KMS-11 (cell line): ENCODE measurements at regions not wholly inside any gene's neighbourhood (a gene's known extent, or its start where the extent isn't known, plus 50 kb on each side); places are given as distances from the start of the nearest gene placed in this dataset.

ENCODE experiments used
- H2AFZ ChIP-seq: fragments of 200-600 bp; sonication (generic); 2 replicates; pipeline ENCODE4 v1.6.1; 2016; ENCODE audit warnings: antibody characterized with exemption, mixed run types, low read depth
- H3K27ac ChIP-seq: fragments of 200-600 bp; sonication (generic); 2 replicates; pipeline ENCODE4 v1.6.1; 2016; ENCODE audit warnings: mild to moderate bottlenecking, mixed run types
- H3K27me3 ChIP-seq: fragments of 200-600 bp; sonication (generic); 2 replicates; pipeline ENCODE4 v1.6.1; 2017; ENCODE audit warnings: mild to moderate bottlenecking, low read depth, mixed run types, moderate library complexity; ENCODE audit not compliant: insufficient read depth
- H3K36me3 ChIP-seq: fragments of 200-600 bp; sonication (generic); 2 replicates; pipeline ENCODE4 v1.6.1; 2017; ENCODE audit warnings: mild to moderate bottlenecking, mixed run types; ENCODE audit not compliant: insufficient read depth
- H3K4me1 ChIP-seq: fragments of 200-600 bp; sonication (generic); 2 replicates; pipeline ENCODE4 v1.6.1; 2016; ENCODE audit warnings: mild to moderate bottlenecking, low read depth, mixed run types; ENCODE audit not compliant: poor library complexity, severe bottlenecking
- H3K4me2 ChIP-seq: fragments of 200-600 bp; sonication (generic); 2 replicates; pipeline ENCODE4 v1.7.0; 2016; ENCODE audit warnings: mild to moderate bottlenecking, mixed run types
- H3K4me3 ChIP-seq: fragments of 200-600 bp; sonication (generic); IDR thresholded peaks from 2 replicates; pipeline ENCODE4 v1.6.1; 2017; ENCODE audit warnings: low read depth, low read length, mixed read lengths; ENCODE audit not compliant: insufficient read depth
- H3K79me2 ChIP-seq: fragments of 200-600 bp; sonication (generic); 2 replicates; pipeline ENCODE4 v1.6.1; 2016; ENCODE audit warnings: low read depth, mixed run types; ENCODE audit not compliant: insufficient read depth
- H3K9ac ChIP-seq: fragments of 200-600 bp; sonication (generic); 2 replicates; pipeline ENCODE4 v1.6.1; 2016; ENCODE audit warnings: mild to moderate bottlenecking, mixed run types
- H4K20me1 ChIP-seq: fragments of 200-600 bp; sonication (generic); 2 replicates; pipeline ENCODE4 v1.6.1; 2016; ENCODE audit warnings: mild to moderate bottlenecking, mixed run types; ENCODE audit not compliant: insufficient read depth
- CTCF ChIP-seq: fragments of 200-600 bp; sonication (generic); conservative IDR thresholded peaks from 2 replicates; pipeline ENCODE4 v1.6.1; 2017; ENCODE audit warnings: low read depth, mild to moderate bottlenecking, antibody characterized with exemption, low read length, moderate library complexity, mixed read lengths

DNA sequence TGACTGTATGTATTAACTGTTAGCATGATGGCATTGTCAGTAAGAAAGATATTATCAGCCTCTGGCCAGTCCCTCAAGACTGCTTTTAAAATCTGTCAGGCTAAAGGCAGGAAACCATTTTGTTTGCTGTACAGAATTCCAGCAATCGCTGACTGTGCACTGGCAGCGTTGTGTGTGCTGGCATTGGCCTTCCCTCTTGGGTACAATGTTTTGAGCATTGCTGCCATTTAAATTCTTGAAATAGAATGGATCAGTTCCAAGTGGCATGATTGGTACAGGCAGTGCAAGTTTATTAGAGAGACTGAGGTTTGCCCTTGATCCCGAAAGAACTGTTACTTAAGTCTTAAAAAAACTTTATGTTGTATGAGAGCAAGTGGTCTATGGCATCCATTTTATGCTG, 788.7 kb downstream of the OTOL1 start:
- Histone ChIP-seq H3K79me2 (no peaks in the 10 kb centered on the region), H4K20me1 (no peaks in the 10 kb centered on the region), H3K4me3 (no peak overlapping the region), H2AFZ (no peak overlapping the region), H3K27ac (no peak overlapping the region), H3K36me3 (no peaks in the 10 kb centered on the region), H3K9ac (no peak overlapping the region), H3K27me3 (no peaks in the 10 kb centered on the region), H3K4me2 (no peak overlapping the region), H3K4me1 (no peaks in the 10 kb centered on the region)
- no peak for TF ChIP-seq CTCF

GRCh38 chr3:162287600-162287999, 791.0 kb downstream of the OTOL1 start:
- Histone ChIP-seq H3K9ac (no peak overlapping the region), H3K27ac (no peak overlapping the region), H2AFZ (no peak overlapping the region), H3K4me1 (no peaks in the 10 kb centered on the region), H3K79me2 (no peaks in the 10 kb centered on the region), H4K20me1 (no peaks in the 10 kb centered on the region), H3K4me2 (no peak overlapping the region), H3K36me3 (no peaks in the 10 kb centered on the region), H3K4me3 (no peak overlapping the region), H3K27me3 (no peaks in the 10 kb centered on the region)
- TF ChIP-seq CTCF: no peak

DNA sequence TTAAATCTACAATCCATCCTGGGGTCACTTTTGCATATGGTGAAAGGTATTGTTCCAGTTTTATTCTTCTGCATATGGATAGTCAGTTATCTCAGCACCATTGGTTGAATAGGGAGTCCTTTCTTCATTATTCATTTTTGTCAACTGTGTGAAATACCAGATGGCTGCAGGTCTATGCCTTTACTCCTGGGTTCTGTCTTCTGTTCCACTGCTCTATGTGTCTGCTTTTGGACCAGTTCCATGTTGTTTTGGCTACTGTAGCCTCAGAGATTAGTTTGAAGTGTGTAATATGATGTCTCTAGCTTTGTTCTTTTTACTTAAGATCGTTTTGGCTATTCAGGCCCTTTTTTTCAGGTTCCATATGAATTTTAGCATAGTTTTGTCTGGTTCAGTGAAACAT, 795.8 kb downstream of the OTOL1 start:
- Histone ChIP-seq H3K36me3 (no peaks in the 10 kb centered on the region), H3K4me3 (no peak overlapping the region), H3K4me2 (no peak overlapping the region), H3K27ac (no peak overlapping the region), H3K79me2 (no peaks in the 10 kb centered on the region), H3K9ac (no peak overlapping the region), H3K4me1 (no peaks in the 10 kb centered on the region), H2AFZ (no peak overlapping the region), H4K20me1 (no peaks in the 10 kb centered on the region), H3K27me3 (no peaks in the 10 kb centered on the region)
- no peak for TF ChIP-seq CTCF

DNA sequence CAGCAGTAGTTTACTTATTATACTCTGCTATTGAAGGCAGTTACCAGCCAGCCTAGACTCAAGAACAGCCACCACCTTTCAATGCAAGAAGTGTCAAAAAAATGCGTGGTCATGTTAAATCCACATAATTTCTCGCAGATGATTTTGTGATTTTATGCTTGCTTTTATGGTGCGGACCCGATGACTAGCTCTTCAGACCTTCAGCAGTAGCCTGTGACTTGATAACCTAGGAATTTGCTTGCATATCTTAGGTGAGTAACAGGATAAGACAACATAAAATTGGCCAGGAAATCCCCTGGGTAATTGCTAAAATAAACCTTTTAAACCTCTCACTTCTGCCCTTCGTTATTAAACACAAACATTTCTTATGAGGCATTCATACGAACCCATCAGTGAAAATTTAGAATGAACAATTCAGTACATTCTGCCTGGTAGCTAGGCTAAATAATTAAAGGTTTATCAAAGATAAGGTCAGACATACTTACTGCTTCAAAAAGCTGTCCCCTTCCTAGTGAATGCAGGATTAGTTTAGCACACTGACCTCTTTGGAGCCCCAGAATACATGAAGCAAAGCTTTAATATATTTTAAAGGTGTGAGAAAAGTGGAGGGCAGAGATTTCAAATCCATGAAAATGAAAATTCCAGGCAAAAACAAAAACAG, 798.8 kb downstream of the OTOL1 start:
- Histone ChIP-seq H4K20me1 (no peaks in the 10 kb centered on the region), H3K27me3 (no peaks in the 10 kb centered on the region), H3K79me2 (no peaks in the 10 kb centered on the region), H3K4me1 (no peaks in the 10 kb centered on the region), H3K27ac (no peak overlapping the region), H3K4me3 (no peak overlapping the region), H3K4me2 (no peak overlapping the region), H3K36me3 (no peaks in the 10 kb centered on the region), H3K9ac (no peak overlapping the region), H2AFZ (no peak overlapping the region)
- TF ChIP-seq CTCF: no peak
